ENCODE measurements at regions not wholly inside any gene's neighbourhood (a gene's known extent, or its start where the extent isn't known, plus 50 kb on each side); places are given as distances from the start of the nearest gene placed in this dataset.

- Histone ChIP-seq H3K27me3 (ENCODE audit: control insufficient read depth, insufficient read depth, low read length) (no peaks in the 10 kb centered on the region), H3K79me2 (no peaks in the 10 kb centered on the region), H2AFZ (no peak overlapping the region), H3K4me1 (no peaks in the 10 kb centered on the region), H3K9ac (no peak overlapping the region), H3K4me2 (ENCODE audit: low read length) (no peak overlapping the region), H3K36me3 (ENCODE audit: control insufficient read depth, insufficient read depth, low read length) (no peaks in the 10 kb centered on the region), H3K4me3 (ENCODE audit: low read depth, low read length) (no peak overlapping the region), H3K9me3 (ENCODE audit: control insufficient read depth, low read length) (no peaks in the 10 kb centered on the region), H3K27ac (no peak overlapping the region)
- TF ChIP-seq, protein P1, sequence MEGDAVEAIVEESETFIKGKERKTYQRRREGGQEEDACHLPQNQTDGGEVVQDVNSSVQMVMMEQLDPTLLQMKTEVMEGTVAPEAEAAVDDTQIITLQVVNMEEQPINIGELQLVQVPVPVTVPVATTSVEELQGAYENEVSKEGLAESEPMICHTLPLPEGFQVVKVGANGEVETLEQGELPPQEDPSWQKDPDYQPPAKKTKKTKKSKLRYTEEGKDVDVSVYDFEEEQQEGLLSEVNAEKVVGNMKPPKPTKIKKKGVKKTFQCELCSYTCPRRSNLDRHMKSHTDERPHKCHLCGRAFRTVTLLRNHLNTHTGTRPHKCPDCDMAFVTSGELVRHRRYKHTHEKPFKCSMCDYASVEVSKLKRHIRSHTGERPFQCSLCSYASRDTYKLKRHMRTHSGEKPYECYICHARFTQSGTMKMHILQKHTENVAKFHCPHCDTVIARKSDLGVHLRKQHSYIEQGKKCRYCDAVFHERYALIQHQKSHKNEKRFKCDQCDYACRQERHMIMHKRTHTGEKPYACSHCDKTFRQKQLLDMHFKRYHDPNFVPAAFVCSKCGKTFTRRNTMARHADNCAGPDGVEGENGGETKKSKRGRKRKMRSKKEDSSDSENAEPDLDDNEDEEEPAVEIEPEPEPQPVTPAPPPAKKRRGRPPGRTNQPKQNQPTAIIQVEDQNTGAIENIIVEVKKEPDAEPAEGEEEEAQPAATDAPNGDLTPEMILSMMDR (IDR thresholded peaks at IDR 0.05) = no peak
Measured at GRCh38 chr11:36874291-36874690, 276.3 kb upstream of the RAG2 start.

DNA sequence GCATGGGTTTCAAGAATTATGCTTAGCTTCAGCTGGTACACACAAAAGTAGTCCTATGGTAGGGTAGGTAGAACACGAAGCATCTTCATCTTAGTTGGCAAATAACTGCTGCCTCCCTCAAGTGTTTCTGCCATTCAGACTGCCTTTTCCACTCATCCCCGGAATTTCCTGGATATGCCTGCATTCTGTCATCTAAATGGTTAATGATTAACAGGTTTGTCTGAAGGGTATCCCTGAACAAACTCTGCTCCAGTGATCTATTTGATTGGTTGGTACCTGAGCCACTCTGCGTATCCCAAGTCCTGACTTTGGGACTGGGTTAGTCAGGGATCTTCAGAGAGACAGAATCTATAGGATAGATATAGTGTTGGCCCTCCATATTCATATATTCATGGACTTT is 272.3 kb upstream of the RAG2 start:
- Histone ChIP-seq H3K4me2 (ENCODE audit: low read length) (no peak overlapping the region), H3K36me3 (ENCODE audit: control insufficient read depth, insufficient read depth, low read length) (no peaks in the 10 kb centered on the region), H2AFZ (no peak overlapping the region), H3K9ac (no peak overlapping the region), H3K27me3 (ENCODE audit: control insufficient read depth, insufficient read depth, low read length) (no peaks in the 10 kb centered on the region), H3K4me1 (no peaks in the 10 kb centered on the region), H3K79me2 (no peaks in the 10 kb centered on the region), H3K4me3 (ENCODE audit: low read depth, low read length) (no peak overlapping the region), H3K27ac (no peak overlapping the region), H3K9me3 (ENCODE audit: control insufficient read depth, low read length) (no peaks in the 10 kb centered on the region)
- TF ChIP-seq, protein P1 (IDR thresholded peaks at IDR 0.05) = no peak

DNA sequence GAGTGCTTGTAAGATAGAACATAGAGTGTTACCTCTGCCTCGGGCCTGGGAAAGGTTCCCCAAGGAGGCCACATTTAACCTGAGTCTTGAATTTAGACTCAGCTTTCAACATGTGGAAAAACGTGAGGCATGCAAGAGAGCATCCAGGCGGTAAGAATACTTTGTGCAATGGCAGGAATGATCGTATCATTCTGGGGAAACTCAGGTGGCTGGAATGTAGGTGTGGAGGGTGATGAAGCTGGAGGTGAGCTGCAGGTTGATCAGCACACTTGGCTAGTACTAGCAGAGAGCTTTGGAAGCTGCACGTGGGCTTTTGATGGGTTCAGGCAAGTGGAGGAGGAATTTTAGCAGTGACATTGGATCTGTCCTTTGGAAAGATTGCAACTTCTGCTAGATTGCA is 270.3 kb upstream of the RAG2 start:
- Histone ChIP-seq H3K9me3 (ENCODE audit: control insufficient read depth, low read length) (no peaks in the 10 kb centered on the region), H3K27me3 (ENCODE audit: control insufficient read depth, insufficient read depth, low read length) (no peaks in the 10 kb centered on the region), H3K27ac (no peak overlapping the region), H3K36me3 (ENCODE audit: control insufficient read depth, insufficient read depth, low read length) (no peaks in the 10 kb centered on the region), H3K4me1 (no peaks in the 10 kb centered on the region), H3K4me3 (ENCODE audit: low read depth, low read length) (no peak overlapping the region), H3K9ac (no peak overlapping the region), H3K79me2 (no peaks in the 10 kb centered on the region), H2AFZ (no peak overlapping the region), H3K4me2 (ENCODE audit: low read length) (no peak overlapping the region)
- TF ChIP-seq, protein P1 (IDR thresholded peaks at IDR 0.05) = no peak

DNA sequence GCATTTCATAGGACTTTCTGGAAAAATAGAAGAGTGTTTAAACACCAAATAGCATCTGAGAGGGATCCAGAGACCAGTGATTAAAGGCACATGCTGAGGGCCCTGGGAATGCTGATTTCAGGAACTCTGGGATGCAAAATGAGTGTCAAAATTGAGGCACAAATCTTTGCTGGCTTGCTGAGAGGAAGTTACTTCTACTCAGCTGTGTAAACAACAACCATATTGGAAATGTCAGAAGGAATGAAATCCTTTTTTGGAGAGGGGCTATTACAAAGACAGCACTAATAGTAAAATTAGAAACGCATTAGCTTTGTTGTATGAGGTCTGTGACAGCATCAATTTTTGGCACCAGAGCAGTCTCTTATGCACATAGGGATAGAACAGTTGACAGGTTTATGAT is 267.8 kb upstream of the RAG2 start:
- H3K4me2 ChIP-seq (ENCODE audit: low read length) = no peak overlapping the region
- no peaks in the 10 kb centered on the region for H3K36me3 ChIP-seq (ENCODE audit: control insufficient read depth, insufficient read depth, low read length)
- no peaks in the 10 kb centered on the region for H3K27me3 ChIP-seq (ENCODE audit: control insufficient read depth, insufficient read depth, low read length)
- TF ChIP-seq, protein P1 (IDR thresholded peaks at IDR 0.05) = no peak
- H3K4me1 ChIP-seq = no peaks in the 10 kb centered on the region
- H3K9ac ChIP-seq = no peak overlapping the region
- H2AFZ ChIP-seq = no peak overlapping the region
- H3K9me3 ChIP-seq (ENCODE audit: control insufficient read depth, low read length) = no peaks in the 10 kb centered on the region
- H3K27ac ChIP-seq = no peak overlapping the region
- H3K4me3 ChIP-seq (ENCODE audit: low read depth, low read length) = no peak overlapping the region
- H3K79me2 ChIP-seq = no peaks in the 10 kb centered on the region

DNA sequence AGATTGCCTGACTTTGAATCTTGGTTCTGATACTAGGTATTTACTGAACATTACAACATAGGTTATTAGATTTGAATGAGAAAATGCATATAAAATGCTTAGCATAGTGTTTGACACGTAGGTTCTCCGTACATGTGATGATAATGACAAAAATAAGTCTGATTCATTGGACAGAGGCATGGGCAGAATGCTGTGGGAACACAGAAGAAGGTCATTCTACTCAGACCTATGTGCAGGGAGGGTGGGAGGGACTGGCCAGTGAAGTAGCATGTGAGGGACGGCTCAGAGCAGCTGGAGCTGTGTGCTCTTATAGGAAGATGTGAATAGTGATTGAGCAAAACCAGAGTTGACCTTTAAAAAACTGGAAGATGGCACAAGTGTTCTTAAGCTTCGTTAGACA is 256.8 kb upstream of the RAG2 start:
- no peaks in the 10 kb centered on the region for H3K4me1 ChIP-seq
- H3K79me2 ChIP-seq = no peaks in the 10 kb centered on the region
- H3K36me3 ChIP-seq (ENCODE audit: control insufficient read depth, insufficient read depth, low read length) = no peaks in the 10 kb centered on the region
- no peak overlapping the region for H3K4me3 ChIP-seq (ENCODE audit: low read depth, low read length)
- H3K9ac ChIP-seq = no peak overlapping the region
- H3K9me3 ChIP-seq (ENCODE audit: control insufficient read depth, low read length) = no peaks in the 10 kb centered on the region
- TF ChIP-seq, protein P1 (IDR thresholded peaks at IDR 0.05) = no peak
- no peaks in the 10 kb centered on the region for H3K27me3 ChIP-seq (ENCODE audit: control insufficient read depth, insufficient read depth, low read length)
- H3K4me2 ChIP-seq (ENCODE audit: low read length) = no peak overlapping the region
- no peak overlapping the region for H2AFZ ChIP-seq
- H3K27ac ChIP-seq = no peak overlapping the region
